Transverse colon (tissue), 3 donors: ENCODE measurements at regions not wholly inside any gene's neighbourhood (a gene's known extent, or its start where the extent isn't known, plus 50 kb on each side); places are given as distances from the start of the nearest gene placed in this dataset.

Source experiments
- CTCF ChIP-seq, 5 experiments: fragments of 200-600 bp in 3 of 5; fragments of 450-650 bp in 2 of 5; sonication (generic) in 3 of 5; IDR thresholded peaks; 1 replicate in 2 of 5; 2 replicates in 3 of 5; pipeline ENCODE4 v1.5.1; 2016 to 2017; ENCODE audit warnings: antibody characterized with exemption in 5 of 5, inconsistent platforms in 3 of 5, mild to moderate bottlenecking in 2 of 5, moderate library complexity in 1 of 5
- EP300 ChIP-seq: sonication (generic); formaldehyde crosslinking; IDR thresholded peaks from one replicate; pipeline ENCODE4 v1.6.1; 2017; ENCODE audit warnings: antibody characterized with exemption, low read depth

- TF ChIP-seq CTCF (IDR thresholded peaks at IDR 0.05) (no peak), EP300 (no peak)
These were observed 175.2 kb upstream of the FERMT1 start for GRCh38 chr20:6298049-6298448.
